Activated CD4-positive, alpha-beta T cell treated with anti-CD3 and anti-CD28 coated beads for 24 hours (primary cell): ENCODE measurements at regions not wholly inside any gene's neighbourhood (a gene's known extent, or its start where the extent isn't known, plus 50 kb on each side); places are given as distances from the start of the nearest gene placed in this dataset.

Experiments used
- DNase-seq, 2 donors: peaks; one replicate each; pipeline ENCODE4 v3.0.0-alpha.2; 2020; ENCODE audit warnings: low read depth in 2 of 2

DNA sequence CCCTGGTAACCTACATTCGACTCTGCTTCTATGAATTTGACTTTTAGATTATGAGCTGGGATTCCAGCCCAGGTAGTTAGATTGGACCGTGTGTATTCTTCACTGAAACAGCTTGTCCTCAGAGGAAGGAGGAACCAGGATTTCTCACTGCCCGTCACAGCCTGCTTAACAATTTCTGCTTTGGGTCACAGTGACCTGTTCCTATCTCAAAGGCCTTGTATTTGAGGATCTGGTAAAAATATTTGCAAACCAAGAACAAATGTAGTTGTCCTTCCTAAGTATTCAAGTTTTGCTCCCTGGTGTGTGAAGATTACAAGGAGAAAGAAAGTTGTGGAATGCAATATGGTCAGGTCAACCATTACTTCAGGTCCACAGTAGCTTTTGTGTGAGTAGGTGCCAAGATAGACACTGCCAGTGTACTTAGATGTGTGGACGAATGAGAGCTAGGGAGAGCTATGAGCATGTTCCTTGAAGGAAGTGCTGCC, 55.1 kb downstream of the KIF4B start:
- DNase-seq, result no peak

GRCh38 chr5:155069961-155070360, 56.4 kb downstream of the KIF4B start:
- no peak for DNase-seq

DNA sequence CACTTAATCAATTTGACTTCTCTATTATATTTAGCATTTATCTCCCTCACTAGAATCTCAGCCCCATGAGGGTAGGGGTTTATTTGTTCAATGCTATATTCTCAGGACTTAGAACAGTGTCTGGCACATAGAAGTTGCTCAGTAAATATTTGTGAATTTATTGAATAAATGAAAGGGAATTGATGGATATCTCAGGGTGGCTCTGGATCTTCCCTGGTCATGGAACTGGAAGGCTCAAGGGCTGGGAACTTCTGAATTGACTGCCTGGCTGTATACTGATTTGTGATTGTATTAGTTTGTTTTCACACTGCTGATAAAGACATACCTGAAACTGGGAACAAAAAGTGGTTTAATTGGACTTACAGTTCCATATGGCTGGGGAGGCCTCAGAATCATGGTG, 57.2 kb downstream of the KIF4B start:
- no peak for DNase-seq

- DNase-seq, result no peak
Measured at GRCh38 chr5:155076379-155076778, 62.8 kb downstream of the KIF4B start.

- no peak for DNase-seq
Measured at GRCh38 chr5:155079698-155080097, 66.1 kb downstream of the KIF4B start.

DNA sequence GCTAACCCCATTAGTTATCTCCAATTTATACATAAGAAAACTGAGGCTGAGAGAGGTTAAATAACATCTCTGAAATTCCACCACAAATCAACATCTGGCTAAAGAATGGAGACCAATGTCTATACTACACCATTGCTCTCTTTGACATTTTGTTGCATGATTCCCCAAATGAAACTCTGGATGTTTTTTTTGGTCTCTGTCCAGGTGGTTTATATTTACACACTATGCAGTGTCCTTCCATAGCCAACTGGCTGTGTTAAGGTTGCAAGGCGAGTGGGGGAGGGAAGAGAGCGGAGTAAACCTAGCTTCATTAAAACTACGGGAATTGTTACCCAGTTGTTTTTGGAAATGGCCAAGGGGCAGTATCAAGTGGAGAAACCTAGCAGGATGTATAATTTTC, 67.2 kb downstream of the KIF4B start:
- DNase-seq, result no peak

DNA sequence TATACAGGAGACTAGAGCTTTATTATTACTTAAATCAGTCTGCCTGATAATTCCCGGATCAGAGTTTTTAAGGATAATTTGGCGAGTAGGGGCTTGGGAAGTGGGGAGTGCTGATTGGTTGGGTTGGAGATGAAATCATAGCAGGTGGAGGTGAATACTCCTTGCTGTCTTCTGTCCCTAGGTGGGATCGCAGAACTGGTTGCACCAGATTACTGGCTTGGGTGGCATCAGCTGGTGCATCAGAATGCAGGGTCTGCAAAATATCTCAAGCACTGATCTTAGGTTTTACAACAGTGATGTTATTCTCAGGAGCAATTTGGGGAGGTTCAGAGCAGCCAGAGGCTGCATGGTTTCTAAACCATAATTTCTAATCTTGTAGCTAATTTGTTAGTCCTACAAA, 68.1 kb downstream of the KIF4B start:
- DNase-seq, result no peak

- DNase-seq, result no peak
Measured at GRCh38 chr5:155082401-155082800, 68.8 kb downstream of the KIF4B start.

- no peak for DNase-seq
Measured at GRCh38 chr5:155085282-155085989, 71.9 kb downstream of the KIF4B start.

GRCh38 chr5:155087036-155087435, 73.5 kb downstream of the KIF4B start:
- no peak for DNase-seq

DNA sequence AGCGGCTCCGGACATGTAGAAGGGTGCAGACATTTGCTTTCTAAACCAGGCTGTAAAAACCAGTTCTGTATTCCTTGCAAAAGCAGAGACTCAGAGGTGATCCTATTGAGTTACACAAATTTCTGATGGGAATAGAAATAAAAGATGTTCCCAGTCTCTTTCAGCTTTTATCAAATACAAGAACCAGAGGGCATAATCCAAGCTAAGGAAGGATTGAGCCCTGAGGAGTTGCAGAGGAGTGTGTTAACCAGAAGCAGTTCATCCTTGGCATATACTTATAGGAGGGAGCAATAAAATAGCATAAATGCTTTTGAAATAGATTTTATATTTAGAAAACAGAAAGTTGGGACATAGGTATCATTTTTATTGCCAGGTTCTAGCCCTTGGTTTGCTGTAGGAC, 75.3 kb downstream of the KIF4B start:
- DNase-seq, result no peak

GRCh38 chr5:155089643-155090042, 76.1 kb downstream of the KIF4B start:
- DNase-seq, result no peak

- no peak for DNase-seq
Measured at GRCh38 chr5:155091063-155091648, 77.6 kb downstream of the KIF4B start.

- DNase-seq, result no peak
Measured at GRCh38 chr5:155091768-155092717, 78.5 kb downstream of the KIF4B start.

DNA sequence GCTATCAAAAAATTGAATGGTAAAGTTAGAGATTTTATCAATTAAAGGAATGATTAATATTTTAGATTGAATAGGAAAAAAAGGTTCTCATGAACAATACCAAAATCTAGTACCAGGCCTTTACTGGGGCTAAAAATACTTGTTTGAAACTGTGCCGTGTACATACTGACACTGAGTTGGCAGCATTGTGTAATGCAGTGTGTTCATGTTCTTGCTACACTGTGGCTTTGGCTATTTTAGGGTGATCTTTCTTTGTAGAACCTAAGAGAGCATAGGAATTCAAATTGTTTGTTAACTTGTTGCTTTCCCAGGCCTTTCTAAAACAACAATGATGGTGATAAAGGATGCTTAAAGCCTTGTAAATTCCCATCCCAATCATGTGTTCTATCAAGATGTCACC, 80.9 kb downstream of the KIF4B start:
- no peak for DNase-seq

DNA sequence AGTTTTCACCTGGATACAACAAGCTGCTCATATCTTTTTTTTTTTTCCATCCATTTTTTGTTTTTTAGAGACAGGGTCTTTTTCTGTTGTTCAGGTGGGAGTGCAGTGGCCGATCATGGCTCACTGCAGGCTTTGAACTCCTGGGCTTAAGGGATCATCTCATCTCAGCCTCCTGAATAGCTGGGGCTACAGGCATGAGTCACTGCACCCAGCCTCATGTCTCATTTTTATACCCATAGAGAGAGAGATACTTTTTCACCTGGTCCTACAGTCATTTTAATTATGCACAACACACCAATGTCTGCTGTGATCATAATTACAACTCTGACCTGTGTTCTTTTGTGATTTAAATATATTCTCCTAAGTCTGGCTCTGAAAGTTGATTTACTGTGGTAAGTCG, 84.4 kb downstream of the KIF4B start:
- no peak for DNase-seq

GRCh38 chr5:155098433-155098832, 84.9 kb downstream of the KIF4B start:
- DNase-seq, result no peak

DNA sequence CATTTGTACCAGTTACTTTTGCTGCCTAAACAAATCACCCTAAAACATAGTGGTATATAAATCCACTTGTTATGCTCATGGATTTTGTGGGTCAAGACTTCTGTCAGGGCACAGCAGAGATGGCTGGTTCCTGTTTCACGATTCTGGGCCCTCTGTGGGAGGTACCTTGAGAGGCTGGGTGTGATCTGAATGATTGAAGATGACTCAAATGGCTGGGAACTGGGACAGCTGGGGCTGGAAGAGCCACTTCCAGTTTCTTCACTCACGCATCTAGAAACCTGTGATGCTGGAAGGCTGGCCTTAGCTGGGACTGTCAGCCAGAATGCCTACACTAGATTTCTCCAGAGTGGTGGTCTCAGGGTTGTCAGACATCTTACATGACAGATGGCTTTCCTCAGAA, 88.1 kb downstream of the KIF4B start:
- DNase-seq, result no peak

- no peak for DNase-seq
Measured at GRCh38 chr5:155103146-155103545, 89.6 kb downstream of the KIF4B start.

DNA sequence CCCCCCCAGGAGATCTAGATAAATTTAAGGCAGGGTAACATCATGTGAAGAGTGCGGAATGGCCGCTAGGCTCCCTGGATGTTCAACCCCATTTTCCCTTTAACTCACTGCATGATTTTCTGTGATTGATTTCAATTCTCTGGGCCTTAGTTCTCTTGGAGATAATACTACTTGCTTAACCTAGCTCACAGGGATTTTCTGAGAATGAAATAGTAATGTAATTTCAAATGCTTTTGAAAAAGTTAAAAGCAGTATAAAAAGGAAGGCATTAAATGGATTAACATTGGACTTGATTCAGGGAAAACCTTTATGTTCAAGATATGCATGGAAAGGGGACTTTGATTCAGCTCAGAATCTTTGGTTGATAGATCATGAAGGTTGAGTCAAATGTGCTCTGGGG, 90.9 kb downstream of the KIF4B start:
- no peak for DNase-seq

DNA sequence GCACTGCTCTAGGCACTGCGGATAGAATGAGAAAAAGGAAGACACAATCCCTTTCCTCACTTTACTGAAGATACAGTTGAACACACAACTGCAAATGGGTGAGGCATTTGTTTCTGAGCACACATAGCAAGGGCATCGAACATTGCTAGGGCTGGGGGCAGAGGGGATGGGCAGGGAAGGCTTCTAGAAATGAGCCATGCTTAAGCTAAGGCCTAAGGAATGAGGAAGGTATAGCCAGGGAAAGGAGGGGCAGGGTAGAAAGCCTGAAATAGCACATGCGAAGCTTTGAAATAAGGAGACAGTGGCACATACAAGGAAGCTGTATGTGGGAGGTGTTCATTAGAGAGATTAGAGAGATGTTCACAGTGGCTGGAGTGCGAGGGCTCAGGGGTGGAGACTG, 92.7 kb downstream of the KIF4B start:
- DNase-seq, result no peak

DNA sequence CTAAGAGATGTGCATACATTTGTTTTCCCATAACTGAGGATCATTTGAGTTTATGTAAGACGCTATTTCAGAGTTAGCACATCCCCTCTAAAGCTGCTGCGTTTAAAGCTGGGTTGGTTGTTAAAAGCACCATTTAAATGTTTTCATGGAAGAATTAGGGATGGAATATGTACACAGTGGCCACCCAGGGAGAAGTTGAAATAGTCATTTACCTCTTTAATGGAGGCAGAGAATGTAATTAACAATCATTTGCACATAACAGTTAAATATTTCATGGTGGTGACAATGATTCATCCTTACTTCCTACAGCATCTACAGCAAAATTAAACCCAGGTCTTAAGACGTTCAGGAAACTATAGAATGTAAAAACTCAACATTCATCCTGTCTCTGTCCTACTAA, 100.3 kb downstream of the KIF4B start:
- no peak for DNase-seq

DNA sequence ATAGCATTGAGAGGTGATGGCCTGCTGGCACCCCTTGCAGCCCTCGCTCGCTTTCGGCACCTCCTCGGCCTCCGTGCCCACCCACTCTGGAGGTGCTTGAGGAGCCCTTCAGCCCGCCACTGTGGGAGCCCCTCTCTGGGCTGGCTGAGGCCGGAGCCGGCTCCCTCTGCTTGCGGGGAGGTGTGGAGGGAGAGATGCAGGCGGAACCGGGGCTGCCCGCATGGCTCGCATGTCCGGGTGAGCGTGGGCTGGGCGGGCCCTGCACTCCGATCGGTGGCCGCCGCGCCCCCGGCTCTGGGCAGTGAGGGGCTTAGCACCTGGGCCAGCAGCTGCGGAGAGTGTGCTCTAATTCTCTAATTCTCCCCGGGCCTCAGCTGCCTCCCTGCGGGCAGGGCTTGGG, 101.1 kb downstream of the KIF4B start:
- no peak for DNase-seq
